Effector CD4-positive, alpha-beta T cell (primary cell): ENCODE measurements at regions not wholly inside any gene's neighbourhood (a gene's known extent, or its start where the extent isn't known, plus 50 kb on each side); places are given as distances from the start of the nearest gene placed in this dataset.

Experiments used
- DNase-seq: peaks from one replicate; pipeline ENCODE4 v3.0.0-alpha.2; 2020

DNA sequence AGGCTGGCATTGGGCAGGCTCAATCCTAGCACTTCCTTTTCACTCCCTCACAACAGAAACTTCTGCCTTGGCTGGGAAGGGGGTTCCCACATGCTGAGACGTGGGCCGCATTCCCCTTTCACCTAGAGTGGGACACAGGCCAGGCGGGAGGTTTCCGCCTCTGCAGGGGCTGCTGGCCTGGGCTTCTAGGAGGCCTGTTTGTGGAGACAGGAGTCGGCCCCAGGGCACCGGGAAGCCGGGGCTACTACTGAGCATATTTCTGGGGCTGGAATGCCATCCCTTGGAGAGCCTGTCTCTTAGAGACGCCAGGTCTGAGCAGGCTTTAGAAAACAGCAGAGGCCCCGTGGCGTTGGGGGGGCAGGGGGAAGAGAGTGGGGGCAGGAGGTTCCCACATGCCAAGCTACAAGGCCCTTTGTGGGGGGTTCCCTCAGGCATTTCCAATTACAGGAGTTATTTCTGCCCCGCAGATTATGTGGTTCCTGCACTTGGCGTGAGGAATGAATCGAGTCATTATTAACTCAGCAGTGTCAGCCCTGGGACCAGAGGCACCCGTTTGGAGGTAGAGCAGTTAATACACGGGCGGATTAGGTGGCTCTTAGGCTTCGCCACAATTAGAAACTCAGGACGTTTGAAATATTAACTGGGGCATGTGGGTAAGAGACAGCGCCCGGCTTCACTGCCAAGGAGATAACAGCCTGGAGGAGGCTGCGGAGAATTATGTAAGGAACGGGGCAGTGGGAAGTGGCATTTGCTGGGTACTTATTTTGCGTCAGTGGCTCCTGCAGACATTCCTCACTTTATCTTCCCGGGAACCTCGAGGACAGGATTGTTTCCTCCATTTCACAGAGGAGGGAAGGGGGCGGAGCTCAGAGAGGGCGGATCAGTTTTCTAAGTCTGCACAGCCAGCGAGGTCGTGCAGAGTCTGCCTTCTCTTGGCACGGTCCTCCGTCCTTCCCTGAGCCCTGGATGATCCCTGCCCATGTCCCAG is 162.5 kb downstream of the MAF start:
- no peak for DNase-seq

DNA sequence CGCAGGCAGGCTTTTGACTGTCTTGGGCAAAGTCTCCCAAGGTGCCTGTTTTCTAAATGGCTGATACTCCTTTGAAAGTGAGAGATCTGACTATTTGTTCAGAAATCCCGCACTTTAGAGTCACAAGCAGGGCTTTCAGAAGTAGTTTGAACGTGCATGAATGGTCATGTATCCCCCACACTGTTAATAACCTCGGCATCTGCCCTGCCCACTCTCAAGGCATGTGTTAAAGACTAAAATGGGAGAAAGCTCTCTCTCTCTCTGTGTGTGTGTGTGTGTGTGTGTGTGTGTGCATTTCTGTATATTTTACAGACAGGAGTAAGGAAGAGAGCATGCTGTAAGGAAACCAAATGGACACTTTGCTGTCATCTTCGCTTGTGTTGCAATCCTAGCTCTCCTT is 163.7 kb downstream of the MAF start:
- no peak for DNase-seq

- DNase-seq = no peak
Measured at GRCh38 chr16:79434771-79435170, 165.8 kb downstream of the MAF start.

DNA sequence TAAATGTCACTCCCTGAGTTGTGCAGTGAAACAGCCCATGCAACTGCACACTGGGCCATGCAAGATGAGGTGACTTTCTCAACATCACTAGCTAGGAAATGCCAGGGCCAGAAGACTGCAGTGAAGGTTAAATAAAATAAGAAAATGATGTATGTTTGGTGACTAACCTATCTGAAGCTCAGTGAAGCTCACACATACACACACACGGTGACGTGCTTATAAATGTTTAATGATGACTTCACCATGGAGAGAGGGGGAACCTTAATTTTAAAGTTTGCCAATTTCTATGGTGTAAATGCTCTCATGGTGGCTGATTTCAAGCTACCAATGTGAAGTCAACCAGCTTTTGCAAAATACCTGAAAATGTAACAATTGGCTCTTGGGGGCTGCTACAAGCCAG is 166.4 kb downstream of the MAF start:
- no peak for DNase-seq

DNA sequence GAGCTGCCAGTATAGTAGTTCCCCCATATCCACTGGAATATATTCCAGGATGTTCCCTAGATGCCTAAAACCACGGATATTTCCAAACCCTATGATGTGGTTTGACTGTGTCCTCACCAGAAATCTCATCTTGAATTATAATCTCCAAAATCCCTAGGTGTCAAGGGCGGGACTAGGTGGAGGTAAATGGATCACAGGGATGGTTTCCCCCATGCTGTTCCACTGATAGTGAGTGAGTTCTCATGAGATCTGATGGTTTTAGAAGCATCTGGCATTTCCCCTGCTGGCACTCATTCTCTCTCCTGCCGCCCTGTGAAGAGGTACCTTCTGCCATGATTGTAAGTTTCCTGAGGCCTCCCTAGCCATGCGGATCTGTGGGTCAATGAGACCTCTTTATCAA is 168.6 kb downstream of the MAF start:
- no peak for DNase-seq

DNA sequence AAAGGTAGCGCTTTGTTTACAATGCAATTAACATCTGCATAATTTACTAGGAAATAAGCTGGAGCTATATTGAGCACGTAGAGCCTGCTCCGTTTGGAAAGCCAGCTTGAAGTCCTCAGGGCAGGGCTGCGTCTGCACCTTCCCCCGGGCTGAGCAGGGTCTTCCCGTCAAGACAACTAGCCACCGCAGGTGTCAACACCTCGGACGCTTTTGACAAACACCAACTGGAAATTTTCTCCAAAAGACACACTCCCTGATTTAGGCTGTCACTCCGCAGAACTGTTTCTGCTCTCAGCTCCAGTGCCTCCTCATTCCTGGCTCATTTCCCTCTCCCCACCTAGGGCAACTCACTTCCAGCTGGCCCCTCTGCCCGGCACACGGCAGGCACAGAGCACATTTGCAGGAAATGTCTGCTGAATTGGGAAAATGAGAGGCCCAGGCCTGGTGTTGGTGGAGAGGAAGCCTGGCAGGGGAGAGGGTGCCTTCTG is 170.3 kb downstream of the MAF start:
- DNase-seq = no peak

GRCh38 chr16:79429381-79430190 is 171.0 kb downstream of the MAF start:
- no peak for DNase-seq

DNA sequence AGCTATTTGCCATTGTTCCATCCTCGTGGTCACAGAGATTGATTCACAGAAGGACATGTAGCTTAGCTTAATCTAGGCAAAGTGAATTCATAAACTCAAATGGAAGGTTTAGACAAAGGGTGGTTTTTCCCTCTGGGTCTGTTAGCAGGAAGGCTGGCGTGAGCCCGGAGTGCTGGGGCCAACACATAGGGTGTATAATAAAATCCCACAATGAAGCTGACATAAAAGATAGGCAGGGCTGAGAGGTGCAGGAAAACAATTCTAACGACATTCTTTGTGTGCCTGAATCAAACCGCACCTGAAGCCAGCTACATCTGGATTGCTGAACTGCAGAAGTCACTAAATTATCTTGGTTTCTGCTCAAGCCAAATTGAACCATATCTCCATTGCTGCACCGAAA is 173.9 kb downstream of the MAF start:
- DNase-seq = no peak

GRCh38 chr16:79422064-79422463 is 178.5 kb downstream of the MAF start:
- DNase-seq = no peak

DNA sequence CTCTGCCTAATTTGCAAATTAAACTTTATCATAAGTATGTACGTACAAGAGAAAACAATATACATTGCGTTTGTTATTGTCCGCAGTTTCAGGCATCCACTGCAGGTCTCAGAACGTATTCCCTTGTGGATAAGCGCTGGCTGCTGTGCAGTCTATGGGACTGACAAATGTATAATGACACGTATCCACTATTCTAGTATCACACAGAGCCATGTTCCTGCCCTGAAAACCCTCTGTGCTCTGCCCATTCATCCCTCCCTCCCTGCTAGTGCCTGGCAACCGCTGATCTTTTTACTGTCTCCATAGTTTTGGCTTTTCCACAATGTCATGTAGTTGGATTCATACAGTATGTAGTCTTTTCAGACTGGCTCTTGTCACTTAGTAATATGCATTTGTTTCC is 179.4 kb downstream of the MAF start:
- DNase-seq = no peak

- DNase-seq = no peak
Measured at GRCh38 chr16:79420493-79420892, 180.0 kb downstream of the MAF start.

GRCh38 chr16:79419148-79419547 is 181.4 kb downstream of the MAF start:
- DNase-seq = no peak

DNA sequence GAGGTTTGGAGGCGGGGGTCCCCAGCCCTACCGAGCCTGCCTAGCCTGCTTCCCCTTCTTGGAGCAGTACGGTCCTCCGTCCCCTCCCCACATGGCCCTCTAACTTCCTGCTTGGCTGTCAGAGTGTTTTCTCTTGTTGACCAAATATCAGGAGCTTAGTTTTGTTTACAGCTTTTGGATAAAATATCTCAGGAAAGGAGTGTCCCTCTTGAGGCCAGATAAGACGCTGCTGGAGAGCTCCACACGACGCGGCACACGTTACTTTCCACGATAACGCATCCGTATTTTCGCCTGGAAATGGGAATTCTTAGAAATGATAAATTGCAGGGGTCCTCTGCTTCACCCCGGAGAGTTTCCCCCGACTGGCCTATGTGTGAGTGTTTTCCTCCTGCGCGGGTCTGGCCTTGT is 182.9 kb downstream of the MAF start:
- DNase-seq = no peak

GRCh38 chr16:79415983-79416640 is 184.4 kb downstream of the MAF start:
- no peak for DNase-seq

DNA sequence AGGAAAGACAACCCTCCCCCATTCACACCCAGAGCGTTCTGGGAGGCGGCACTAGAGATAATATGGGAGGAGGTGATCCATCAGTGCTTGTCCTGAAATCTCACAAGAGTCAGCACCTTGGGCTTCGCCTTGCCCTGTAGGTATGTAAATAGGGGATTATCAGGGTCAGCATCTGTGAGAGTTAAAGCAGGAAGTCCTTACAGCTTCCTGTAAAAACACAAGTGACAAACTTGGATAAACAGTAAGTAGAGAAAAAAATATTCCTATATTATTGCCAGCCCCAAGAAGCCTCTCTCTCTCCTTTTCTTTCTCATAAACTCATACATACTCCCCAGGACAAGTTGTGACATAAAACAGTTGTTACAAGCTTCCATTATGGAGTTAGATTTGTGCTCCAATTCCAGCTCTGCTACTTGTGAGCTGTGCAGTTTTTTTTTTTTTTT is 187.7 kb downstream of the MAF start:
- DNase-seq = no peak

GRCh38 chr16:79411805-79412204 is 188.7 kb downstream of the MAF start:
- DNase-seq = no peak

- no peak for DNase-seq
Measured at GRCh38 chr16:79411357-79411756, 189.2 kb downstream of the MAF start.

GRCh38 chr16:79409978-79410377 is 190.6 kb downstream of the MAF start:
- no peak for DNase-seq

- DNase-seq = no peak
Measured at GRCh38 chr16:79408355-79408754, 192.2 kb downstream of the MAF start.

GRCh38 chr16:79407461-79408135 is 192.9 kb downstream of the MAF start:
- DNase-seq = no peak

- no peak for DNase-seq
Measured at GRCh38 chr16:79407005-79407404, 193.5 kb downstream of the MAF start.

DNA sequence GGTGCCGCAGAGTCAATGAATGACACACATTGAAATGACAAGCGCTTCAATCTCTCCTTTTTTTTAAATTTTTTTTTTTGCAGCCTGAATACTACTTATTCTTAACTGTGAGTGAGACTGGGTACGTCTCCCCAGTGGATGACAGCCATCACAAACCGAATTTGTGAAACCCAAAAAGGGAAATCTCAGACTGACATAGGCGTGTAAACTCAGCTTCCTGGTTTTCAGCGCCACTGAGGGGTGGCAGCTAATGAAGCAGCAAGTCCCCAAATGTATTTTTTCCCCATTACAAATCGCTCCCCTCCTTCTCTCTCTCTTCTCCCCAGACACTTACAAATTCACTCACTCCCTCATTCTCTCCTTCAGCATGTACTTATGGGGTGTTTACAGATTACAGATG is 196.0 kb downstream of the MAF start:
- DNase-seq = no peak

- DNase-seq = no peak
Measured at GRCh38 chr16:79403534-79403933, 197.0 kb downstream of the MAF start.
